ENCODE measurements at regions not wholly inside any gene's neighbourhood (a gene's known extent, or its start where the extent isn't known, plus 50 kb on each side); places are given as distances from the start of the nearest gene placed in this dataset.
"Not testable (repeated sequence)": the region's sequence is repeated elsewhere in the genome, so short reads cannot be mapped to it uniquely, and the experiment has no call there.

- H3K79me2 ChIP-seq (ENCODE audit: insufficient read depth, low read length); H3K9me3 Mint-ChIP-seq; H3K79me1 ChIP-seq (ENCODE audit: insufficient read depth, low read depth, low read length, poor library complexity, severe bottlenecking); H3K9me3 ChIP-seq (ENCODE audit: control insufficient read depth, low read depth, low read length); H3K27me3 ChIP-seq (ENCODE audit: insufficient read depth, low read length); H3K9ac ChIP-seq (ENCODE audit: extremely low read depth, insufficient read length, low read length); H2BK15ac ChIP-seq (ENCODE audit: low read depth, low read length); H3K36me3 Mint-ChIP-seq (ENCODE audit: insufficient read depth in 1 of 3, low read depth in 3 of 3); H3K4me3 Mint-ChIP-seq; H3K27ac Mint-ChIP-seq; H2BK12ac ChIP-seq (ENCODE audit: insufficient read length, low read depth, low read length); H4K8ac ChIP-seq (replicated peaks; ENCODE audit: insufficient read length, low read depth, low read length); H3K56ac ChIP-seq (ENCODE audit: insufficient read length, low read depth, low read length); H3K4ac ChIP-seq (ENCODE audit: low read depth, low read length); H2BK120ac ChIP-seq (ENCODE audit: low read depth, low read length, poor library complexity, severe bottlenecking); H2AK5ac ChIP-seq (ENCODE audit: insufficient read length, low read length); H3K18ac ChIP-seq (ENCODE audit: insufficient read length, low read depth, low read length); H4K91ac ChIP-seq (ENCODE audit: insufficient read length, low read depth, low read length); H2AFZ ChIP-seq (ENCODE audit: low read length); H4K20me1 ChIP-seq (ENCODE audit: control insufficient read depth, insufficient read depth, insufficient read length); H2BK5ac ChIP-seq (ENCODE audit: insufficient read length, low read length); H3T11ph ChIP-seq (ENCODE audit: low read length); H3K4me1 ChIP-seq (ENCODE audit: insufficient read depth, low read length); DNase-seq; H3K27ac ChIP-seq (ENCODE audit: insufficient read length, low read depth, low read length); H3K4me2 ChIP-seq (ENCODE audit: insufficient read depth, insufficient read length, low read length); H2BK20ac ChIP-seq (ENCODE audit: low read depth, low read length, poor library complexity, severe bottlenecking); H3K4me1 Mint-ChIP-seq; H3K14ac ChIP-seq (ENCODE audit: insufficient read depth, low read length); H3K23me2 ChIP-seq (ENCODE audit: insufficient read length, low read depth, low read length, poor library complexity, severe bottlenecking); H3K27me3 Mint-ChIP-seq (ENCODE audit: low read depth); H3K23ac ChIP-seq (ENCODE audit: insufficient read length, low read depth, low read length); H4K5ac ChIP-seq (ENCODE audit: insufficient read length, low read depth, low read length): not testable (repeated sequence)
- no CpG with 5 or more reads among the region's 7 CpGs for WGBS (ENCODE audit: extremely low coverage, insufficient read length, low lambda C conversion rate)
Observed at GRCh38 chr15:21735368-21735767, 142.2 kb downstream of the POTEB start.

- H2BK120ac ChIP-seq (ENCODE audit: low read depth, low read length, poor library complexity, severe bottlenecking); H3T11ph ChIP-seq (ENCODE audit: low read length); H3K9me3 ChIP-seq (ENCODE audit: control insufficient read depth, low read depth, low read length); H2BK5ac ChIP-seq (ENCODE audit: insufficient read length, low read length); H3K27me3 Mint-ChIP-seq (ENCODE audit: low read depth); H3K79me1 ChIP-seq (ENCODE audit: insufficient read depth, low read depth, low read length, poor library complexity, severe bottlenecking); H3K36me3 Mint-ChIP-seq (ENCODE audit: insufficient read depth in 1 of 3, low read depth in 3 of 3); H3K4me2 ChIP-seq (ENCODE audit: insufficient read depth, insufficient read length, low read length); H4K8ac ChIP-seq (replicated peaks; ENCODE audit: insufficient read length, low read depth, low read length); DNase-seq; H3K27ac Mint-ChIP-seq; H4K5ac ChIP-seq (ENCODE audit: insufficient read length, low read depth, low read length); H3K23ac ChIP-seq (ENCODE audit: insufficient read length, low read depth, low read length); H3K4me3 Mint-ChIP-seq; H3K23me2 ChIP-seq (ENCODE audit: insufficient read length, low read depth, low read length, poor library complexity, severe bottlenecking); H3K4me1 Mint-ChIP-seq; H2BK15ac ChIP-seq (ENCODE audit: low read depth, low read length); H3K27ac ChIP-seq (ENCODE audit: insufficient read length, low read depth, low read length); H2AFZ ChIP-seq (ENCODE audit: low read length); H3K9ac ChIP-seq (ENCODE audit: extremely low read depth, insufficient read length, low read length); H3K27me3 ChIP-seq (ENCODE audit: insufficient read depth, low read length); H3K4ac ChIP-seq (ENCODE audit: low read depth, low read length); H4K91ac ChIP-seq (ENCODE audit: insufficient read length, low read depth, low read length); H3K79me2 ChIP-seq (ENCODE audit: insufficient read depth, low read length); H3K14ac ChIP-seq (ENCODE audit: insufficient read depth, low read length); H3K9me3 Mint-ChIP-seq; H3K18ac ChIP-seq (ENCODE audit: insufficient read length, low read depth, low read length); H2BK20ac ChIP-seq (ENCODE audit: low read depth, low read length, poor library complexity, severe bottlenecking); H3K56ac ChIP-seq (ENCODE audit: insufficient read length, low read depth, low read length); H2BK12ac ChIP-seq (ENCODE audit: insufficient read length, low read depth, low read length); H2AK5ac ChIP-seq (ENCODE audit: insufficient read length, low read length); H4K20me1 ChIP-seq (ENCODE audit: control insufficient read depth, insufficient read depth, insufficient read length); H3K4me1 ChIP-seq (ENCODE audit: insufficient read depth, low read length): not testable (repeated sequence)
- WGBS (ENCODE audit: extremely low coverage, insufficient read length, low lambda C conversion rate), result no CpG with 5 or more reads among the region's 5 CpGs
Observed at GRCh38 chr15:21731496-21731895, 146.0 kb downstream of the POTEB start.

All from H9 (cell line).